ENCODE measurements at regions not wholly inside any gene's neighbourhood (a gene's known extent, or its start where the extent isn't known, plus 50 kb on each side); places are given as distances from the start of the nearest gene placed in this dataset.

- TF ChIP-seq POLR2A (IDR thresholded peaks at IDR 0.05), result no peak
- TF ChIP-seq, protein P1, sequence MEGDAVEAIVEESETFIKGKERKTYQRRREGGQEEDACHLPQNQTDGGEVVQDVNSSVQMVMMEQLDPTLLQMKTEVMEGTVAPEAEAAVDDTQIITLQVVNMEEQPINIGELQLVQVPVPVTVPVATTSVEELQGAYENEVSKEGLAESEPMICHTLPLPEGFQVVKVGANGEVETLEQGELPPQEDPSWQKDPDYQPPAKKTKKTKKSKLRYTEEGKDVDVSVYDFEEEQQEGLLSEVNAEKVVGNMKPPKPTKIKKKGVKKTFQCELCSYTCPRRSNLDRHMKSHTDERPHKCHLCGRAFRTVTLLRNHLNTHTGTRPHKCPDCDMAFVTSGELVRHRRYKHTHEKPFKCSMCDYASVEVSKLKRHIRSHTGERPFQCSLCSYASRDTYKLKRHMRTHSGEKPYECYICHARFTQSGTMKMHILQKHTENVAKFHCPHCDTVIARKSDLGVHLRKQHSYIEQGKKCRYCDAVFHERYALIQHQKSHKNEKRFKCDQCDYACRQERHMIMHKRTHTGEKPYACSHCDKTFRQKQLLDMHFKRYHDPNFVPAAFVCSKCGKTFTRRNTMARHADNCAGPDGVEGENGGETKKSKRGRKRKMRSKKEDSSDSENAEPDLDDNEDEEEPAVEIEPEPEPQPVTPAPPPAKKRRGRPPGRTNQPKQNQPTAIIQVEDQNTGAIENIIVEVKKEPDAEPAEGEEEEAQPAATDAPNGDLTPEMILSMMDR (IDR thresholded peaks at IDR 0.05), result no peak
These were observed 164.2 kb upstream of the SPRY1 start for GRCh38 chr4:123232439-123232838.
